Activated gamma-delta T cell treated with Interleukin-2 at 50 U/mL for 16 hours (primary cell): ENCODE measurements at regions not wholly inside any gene's neighbourhood (a gene's known extent, or its start where the extent isn't known, plus 50 kb on each side); places are given as distances from the start of the nearest gene placed in this dataset.
"Not testable (repeated sequence)": the region's sequence is repeated elsewhere in the genome, so short reads cannot be mapped to it uniquely, and the experiment has no call there.

Source experiments
- DNase-seq: peaks from one replicate; pipeline ENCODE4 v3.0.0-alpha.2; 2020

DNA sequence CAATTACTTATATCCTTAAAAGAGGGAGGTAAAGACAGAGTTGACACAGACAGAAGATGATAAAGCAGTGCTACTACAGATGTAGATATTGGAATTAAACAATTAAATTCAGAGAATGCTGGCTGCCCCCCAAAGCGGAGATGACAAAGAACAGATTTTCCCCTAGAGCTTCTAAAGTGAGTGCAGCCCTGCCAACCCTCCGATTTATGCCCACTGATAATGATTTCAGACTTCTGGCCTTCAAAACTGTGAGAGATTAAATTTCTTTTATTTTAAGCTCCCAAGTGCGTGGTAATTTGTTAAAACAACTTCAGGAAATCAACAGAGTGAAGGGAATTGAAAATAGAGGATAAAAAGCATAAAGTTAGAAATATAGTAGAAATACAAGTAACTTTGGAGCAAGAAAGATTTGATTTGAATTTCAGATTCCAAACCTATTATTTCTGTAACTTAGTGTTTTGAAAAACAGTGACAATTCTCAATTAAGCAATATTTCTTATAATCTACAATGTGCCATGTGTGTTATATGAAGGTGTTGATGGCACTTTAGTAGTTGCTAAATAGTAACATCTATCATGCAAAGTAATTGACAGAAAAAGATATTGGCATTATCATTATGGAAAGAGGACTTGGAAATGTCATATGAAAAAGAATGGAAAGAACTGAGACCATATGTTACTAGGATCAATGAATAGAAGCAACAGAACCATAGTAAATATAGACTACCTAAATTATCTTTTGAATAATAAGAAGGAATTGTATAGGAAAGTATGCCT lies 946.4 kb upstream of the PTPRD start:
- no peak for DNase-seq

DNA sequence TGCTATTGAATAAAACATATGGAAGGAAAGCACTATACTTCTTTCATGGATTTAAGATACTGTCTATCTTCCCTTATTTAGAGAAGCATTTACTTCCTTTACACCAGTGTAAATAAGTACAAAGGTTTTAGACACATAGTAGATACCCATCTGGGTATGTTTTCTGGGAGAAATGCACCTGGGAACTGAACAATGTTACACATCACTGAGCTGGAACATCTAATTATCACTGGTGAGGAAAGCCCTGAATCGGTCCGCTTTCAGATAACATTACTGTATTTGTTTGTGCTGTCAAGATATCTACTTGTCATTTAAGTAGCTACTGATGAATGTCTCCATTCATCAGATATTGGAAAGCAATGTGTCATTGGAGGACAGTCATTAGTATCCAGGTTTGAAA lies 964.7 kb upstream of the PTPRD start:
- DNase-seq: no peak

DNA sequence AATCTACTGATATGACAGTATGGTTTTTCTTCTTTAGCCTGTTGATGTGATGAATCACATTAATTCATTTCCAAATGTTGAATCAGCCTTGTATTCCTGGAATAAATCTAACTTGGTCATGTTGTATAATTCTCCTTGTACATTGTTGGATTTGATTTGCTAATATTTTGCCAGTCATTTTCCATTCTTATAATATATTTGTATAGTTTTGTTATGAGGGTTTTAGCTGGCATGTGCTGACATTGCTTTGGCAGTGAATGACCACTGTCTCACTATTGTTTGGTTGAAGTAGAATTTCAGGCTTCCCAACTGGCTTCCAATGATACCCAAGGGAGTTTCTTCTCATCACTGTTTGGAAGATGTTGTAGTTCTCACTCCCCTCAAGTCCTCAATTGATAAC lies 983.0 kb upstream of the PTPRD start:
- DNase-seq: no peak

DNA sequence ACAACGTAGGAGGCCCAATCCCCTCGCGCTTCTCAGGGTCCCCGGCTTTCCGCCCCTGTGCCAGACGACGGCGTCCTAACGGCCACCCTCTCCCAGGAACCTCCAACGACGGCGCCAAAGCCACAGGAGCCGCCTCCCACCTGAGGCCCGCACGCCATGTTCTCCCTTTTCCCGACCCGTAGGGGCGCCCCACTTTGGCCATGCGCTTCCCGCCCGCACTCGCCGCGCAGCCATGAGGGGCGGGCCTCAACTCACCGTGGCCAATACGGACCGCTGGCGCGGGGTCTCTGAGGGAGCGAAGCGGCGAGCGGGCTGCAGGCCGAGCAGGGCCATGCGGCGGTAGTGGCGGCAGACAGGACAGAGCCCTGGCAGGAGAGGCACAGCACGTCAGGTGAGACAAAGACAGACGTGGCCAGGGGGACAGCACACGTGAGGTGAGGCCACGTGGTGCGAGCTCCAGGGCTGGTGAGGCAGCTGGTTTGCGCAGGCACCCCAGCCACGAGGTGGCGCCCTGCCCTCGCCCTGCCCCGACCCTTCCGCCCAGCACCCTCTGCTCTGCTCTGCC lies 1005.5 kb upstream of the PTPRD start:
- DNase-seq: no peak

DNA sequence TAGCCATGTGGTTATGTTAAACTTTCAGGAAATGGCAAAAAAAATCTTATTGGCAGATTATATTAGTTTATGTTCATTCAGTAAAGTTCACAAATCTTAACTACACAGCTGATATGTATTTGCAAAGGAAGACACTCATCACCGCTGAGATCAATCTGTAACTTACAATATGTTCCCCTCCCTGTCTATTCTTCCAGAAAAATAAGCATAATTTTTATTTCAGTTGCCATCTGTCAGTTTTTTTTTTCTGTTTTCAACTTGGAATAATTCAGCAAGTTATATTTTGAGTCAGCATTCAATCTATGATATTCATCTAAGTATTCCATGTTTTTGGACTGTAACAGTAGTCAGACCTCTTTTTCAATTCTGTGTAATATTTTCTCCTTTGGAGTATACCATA lies 1019.9 kb upstream of the PTPRD start:
- DNase-seq: no peak

DNA sequence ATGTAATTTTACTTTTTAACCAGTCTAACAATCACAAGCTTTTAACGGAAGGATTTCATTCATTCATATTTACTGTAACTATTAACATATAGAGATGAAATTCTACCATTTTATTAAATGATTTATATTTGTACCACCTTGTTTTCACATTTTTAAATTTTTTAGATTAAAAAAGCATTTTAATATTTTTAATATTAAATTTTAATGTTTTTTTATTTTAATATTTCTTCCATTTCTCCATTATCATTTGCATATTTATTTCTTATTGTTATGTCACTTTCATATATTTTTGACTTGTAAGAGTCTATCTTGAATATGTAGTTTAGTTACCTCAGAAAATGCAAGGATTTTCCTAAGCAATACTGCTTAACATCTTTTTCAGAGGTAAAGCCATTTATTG lies 1034.0 kb upstream of the PTPRD start:
- no peak for DNase-seq

DNA sequence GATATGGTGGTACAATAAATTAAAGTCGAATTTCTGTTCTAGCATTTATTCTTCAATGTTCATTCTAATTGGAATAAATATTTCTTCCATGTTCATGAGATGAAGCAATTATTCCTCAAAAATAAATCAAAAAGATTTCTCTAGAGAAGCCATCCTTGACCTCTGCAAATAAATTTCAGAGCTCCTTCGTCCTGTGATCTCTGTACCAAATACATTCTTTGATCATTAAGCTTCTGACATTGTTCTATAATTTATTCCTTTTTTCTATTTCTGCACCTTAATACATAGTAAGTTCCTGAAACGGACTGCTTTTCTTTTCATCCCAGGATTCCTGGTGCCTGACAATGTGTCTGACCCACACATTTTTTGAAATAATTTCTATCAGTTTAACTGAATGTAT lies 1039.3 kb upstream of the TYRP1 start:
- DNase-seq: no peak

DNA sequence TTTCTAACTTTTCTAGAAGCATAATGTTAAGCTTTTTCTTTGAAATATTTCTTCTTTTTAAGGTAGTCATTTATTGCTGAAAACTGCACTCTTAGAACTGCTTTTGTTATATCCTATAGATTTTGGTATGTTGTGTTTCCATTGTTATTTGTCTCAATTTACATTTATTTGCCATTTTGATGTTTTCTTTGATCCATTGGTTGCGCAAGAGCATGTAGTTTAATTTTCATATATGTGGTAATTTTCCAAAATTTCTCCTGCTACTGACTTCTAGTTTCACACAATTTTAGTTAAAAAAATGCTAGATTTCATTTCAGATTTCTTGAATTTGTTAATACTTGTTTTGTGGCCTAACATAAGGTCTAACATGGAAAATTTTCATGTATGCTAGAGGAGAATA lies 1029.3 kb upstream of the TYRP1 start:
- no peak for DNase-seq

DNA sequence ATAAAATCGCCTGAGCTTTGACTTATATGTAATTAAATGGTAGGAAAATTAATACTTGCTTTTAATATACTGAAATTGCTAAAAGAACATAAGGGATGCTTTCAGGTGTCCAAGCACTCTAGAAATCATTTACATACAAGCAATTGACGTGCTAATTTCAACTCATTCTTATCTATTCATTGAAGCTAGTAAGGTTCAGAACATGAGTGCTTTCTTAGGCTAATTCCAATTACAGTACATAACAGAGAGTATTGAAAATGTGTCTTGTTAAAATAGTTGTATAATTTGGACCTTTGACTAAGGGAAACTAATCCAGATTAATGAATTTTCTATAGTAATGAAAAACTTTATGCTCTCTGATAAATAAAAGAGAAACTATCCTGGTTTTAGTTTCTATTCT lies 1016.4 kb upstream of the TYRP1 start:
- DNase-seq: no peak

DNA sequence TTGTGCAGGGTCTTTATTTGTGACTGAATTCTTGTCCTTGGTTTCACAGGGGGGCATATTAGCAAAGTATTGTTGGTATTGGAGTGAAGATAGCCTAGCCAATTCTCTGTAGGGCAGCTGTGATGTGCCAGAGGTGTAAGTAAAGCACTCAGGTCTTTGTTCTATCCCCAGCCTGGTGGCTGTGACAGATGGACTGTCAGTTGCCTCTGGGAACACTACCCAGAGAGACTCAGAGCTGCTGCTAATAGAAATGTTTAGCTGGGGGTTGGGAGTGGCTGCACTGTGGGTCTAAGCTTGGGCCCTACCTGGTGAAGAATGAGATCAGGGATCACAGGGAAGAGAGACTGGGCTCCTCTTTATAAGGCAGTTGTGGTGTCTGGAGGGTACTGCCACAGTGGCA lies 1006.5 kb upstream of the TYRP1 start:
- no peak for DNase-seq

DNA sequence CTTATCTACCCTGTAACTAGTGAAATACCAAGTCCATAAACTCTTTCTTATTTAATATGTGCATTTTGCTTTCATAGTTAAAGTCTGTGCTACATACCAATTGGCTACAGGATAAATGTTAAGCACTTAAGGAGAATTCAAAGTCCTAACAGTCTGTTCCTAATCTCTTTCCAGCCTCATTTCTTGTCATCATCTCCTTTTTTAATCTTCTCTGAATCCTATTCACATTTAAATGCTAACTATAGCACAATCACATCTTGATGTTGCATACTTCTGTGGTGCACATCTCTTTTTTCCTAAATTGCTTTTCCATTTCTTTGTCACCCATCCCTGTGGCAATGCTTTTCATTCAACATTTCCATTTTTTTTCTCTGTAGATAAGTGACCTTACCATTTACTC lies 996.1 kb upstream of the TYRP1 start:
- DNase-seq: no peak

DNA sequence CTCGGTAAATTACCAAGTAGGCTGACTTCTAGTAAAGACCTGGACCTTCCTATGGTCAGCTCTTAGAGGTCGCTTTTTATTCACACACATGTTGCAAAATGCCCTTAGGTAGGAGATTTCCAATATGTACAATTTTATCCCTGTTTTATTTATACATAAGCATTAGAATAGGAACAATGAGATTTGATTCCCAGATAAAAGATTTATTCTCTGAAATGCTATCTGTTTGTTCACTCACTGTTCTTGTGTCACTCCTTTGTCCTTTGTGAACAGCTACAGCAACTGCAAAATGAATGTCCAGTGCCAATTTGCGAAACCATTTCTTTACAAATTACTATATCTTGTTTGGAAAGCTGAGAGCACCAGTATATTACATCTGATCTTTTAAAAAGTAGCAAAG lies 991.5 kb upstream of the TYRP1 start:
- no peak for DNase-seq

DNA sequence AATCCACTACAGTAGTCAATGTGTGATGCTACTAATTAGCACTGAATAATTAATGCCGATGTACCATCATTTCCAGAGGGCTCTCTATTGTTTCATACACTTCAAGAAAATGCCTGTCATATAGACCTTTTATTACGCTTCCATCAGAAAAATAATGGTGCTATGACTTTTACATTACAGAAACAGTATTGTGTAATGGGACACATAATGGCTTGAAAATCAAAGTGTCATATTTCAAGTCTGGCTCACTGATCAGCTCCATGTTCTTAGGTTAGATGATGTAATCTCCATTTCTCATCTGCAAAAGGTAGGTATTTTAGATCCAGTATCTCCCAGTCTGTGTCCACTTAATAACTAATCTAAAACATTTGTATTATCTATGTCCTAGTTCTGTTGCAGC lies 990.6 kb upstream of the TYRP1 start:
- no peak for DNase-seq

DNA sequence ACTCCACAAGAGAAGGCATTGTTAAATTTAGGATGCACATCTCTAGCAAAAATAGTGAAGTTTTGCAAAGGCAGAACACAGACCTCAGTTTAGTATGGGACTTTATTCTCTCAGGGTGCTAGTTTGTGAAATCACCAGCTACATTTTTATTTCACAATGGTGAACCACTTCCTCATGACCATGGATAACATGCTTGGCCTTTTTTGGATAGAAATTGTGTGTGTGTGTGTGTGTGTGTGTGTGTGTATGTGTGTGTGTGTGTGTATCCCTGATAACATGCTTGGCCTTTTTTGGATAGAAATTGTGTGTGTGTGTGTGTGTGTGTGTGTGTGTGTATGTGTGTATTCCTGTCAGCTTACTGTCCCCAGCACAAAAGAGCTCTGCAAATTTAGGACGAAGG lies 989.0 kb upstream of the TYRP1 start:
- not testable (repeated sequence) for DNase-seq

DNA sequence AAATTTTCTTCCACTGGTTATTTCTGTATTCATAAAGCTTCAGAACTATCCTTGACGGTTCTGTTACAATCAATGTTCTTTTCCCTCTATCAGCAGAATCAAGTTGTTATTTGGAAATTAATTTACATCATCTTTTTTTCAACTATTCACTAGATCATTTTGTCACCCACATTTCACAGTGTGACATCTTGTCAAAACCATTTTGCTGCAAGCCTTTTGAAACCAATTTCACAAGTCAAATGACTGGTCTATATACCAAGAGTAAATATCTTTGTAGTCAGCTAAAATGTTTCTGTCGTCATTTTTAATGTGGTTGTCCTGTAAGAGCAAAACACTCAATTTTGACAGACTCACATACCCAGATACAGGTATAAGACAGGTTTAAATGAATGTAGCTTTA lies 984.3 kb upstream of the TYRP1 start:
- DNase-seq: no peak

DNA sequence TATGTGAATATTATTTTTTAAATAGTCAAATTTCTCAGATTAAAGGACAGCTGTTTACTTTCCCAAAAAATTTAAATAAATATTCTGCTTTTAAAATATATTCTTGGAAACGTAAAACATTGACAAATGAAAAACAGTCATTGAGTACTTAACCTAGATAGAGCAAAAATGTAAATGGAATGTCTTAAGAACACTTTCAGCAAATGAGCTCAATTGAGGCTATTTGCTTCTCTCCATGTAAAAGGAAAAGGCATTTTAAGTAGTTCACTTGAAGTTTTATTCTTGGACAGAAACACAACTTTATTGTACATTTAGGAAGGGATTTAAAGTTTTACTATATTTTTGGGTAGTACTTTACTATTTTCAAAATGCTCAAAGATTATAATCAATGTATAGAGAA lies 983.6 kb upstream of the TYRP1 start:
- DNase-seq: no peak

DNA sequence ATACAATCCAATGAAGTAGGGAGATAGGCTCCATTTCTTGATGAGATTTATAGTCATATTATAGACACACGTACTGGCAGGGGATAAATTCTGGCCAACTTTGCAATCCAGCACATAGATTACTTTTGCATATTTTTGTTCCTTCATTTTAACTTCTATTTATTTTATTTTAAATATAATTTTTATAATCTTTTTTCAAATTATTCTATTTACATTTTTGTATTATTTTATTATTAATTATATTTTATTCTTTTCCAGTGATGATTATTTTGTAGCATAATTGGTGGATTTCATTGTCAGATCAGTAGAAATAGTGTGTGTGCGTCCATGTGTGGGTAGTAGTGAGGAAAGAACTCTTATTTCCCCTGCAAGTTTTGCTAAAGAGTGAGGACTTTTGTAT lies 980.1 kb upstream of the TYRP1 start:
- DNase-seq: no peak

DNA sequence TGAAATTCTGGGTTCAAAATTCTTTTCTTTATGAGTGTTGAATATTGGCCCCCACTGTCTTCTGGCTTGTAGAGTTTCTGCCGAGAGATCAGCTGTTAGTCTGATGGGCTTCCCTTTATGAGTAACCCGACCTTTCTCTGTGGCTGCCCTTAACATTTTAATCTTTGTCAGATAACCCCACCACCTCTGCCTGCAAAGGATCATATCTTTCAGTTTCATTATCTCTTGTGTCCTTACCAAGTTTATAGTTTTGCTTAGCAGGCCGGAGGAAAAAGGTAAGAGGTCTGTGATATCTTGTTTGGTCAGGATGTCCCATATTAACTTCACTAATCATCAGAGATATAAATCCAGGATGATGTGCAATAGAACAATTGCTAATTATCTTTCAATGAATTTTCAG lies 970.2 kb upstream of the TYRP1 start:
- no peak for DNase-seq

DNA sequence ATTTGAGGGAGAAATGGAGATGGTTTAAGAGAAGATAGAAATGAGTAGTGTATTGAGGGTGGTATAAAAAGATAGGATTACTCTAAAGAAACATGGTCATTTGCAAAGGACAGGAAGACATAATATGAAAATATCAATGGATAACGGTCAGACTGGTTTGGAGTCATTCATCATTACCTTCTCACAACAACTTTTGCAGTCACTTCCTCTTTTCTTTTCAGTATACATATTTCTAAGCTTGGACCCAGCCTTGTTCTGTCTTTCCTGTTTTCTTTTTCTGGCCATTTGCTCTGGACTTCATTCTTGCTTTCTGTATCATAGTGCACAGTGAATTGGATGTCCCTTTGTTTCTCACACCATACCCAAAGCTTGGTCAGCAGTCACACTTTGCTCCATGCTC lies 966.5 kb upstream of the TYRP1 start:
- DNase-seq: no peak

DNA sequence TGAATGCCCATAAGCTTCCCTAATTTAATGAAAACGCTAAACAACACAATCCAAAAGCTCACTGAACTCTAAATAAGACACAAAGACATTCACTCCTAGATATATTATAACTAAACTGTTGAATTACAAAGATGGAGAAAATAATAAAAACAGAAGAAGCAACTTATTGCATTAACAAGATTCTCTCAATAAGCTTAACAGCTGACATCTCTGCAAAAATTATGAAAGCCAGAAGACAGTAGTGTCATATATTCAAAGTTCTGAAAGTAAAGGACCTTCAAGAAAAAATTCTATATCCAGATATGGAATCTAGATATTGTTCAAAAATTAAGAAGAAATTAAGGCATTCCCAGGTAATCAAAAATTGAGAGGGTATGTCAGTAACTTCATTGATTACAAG lies 957.8 kb upstream of the TYRP1 start:
- no peak for DNase-seq

DNA sequence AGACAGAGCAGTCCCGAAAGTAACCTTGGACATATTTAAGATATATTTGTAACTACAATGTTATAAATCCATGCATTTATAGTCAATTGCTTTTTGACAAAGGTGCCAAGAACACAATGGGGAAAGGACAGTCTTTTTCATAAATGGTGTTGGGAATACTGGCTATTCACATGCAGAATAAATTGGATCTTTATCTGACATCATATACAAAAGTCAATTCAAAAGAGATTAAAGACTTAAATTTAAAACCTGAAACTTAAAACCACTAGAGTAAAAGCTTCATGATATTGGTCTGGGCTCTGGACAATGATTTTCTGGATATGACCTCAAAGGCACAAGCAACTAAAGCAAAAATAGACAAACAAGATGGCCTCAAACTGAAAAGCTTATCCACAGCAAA lies 950.7 kb upstream of the TYRP1 start:
- DNase-seq: no peak

DNA sequence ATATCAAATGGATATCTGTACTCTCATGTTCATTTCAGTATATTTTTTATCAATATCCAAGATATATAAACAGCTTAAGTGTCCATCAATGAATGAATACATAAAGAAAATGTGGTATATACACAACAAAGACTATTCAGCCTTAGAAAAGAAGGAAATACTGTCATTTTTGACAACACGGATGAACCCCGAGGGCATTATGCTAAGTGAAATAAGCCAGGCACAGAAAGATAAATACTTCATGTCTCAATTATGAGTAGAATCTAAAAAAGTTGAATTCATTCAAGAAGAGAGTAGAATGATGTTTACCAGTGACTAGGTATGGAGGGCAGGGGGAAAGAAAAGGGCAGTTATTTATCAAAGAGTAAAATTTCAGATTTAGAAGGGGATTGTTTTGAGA lies 949.8 kb upstream of the TYRP1 start:
- no peak for DNase-seq

DNA sequence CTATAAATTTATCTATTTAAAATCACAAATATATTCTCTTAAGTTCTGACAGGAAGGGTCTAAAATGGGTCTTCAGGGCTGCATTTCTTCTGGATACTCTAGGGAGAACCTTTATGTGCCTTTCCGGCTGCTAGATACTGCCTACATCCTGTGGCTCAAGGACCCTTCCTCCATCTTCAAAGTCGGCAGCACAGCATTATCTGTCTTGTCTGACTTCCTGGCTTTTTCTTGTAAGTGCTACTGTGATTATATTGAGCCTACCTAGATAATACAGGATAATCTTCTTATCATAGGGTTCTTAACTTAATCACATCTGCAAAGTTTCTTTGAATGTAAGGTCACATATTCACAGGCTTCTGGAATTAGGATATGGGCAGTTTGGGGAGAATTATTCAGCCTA lies 943.8 kb upstream of the TYRP1 start:
- DNase-seq: no peak

DNA sequence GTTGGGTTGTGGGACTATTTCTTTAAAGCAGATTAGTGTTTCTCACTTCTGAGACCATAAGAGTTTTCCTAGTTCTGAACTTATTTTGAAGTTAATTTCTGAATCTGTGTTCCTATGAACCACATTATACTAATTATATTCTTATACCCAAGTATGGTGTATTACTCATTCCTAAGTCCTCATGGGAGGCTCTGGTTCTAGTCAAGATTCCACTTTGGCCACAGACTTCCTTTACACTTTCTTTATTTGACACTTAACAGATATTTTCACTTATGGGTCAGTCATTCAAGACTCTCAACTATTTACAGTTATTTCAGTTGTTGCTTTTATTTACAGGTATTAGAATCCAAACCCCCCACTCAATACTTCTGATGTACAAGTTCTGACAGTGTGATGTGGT lies 937.2 kb upstream of the TYRP1 start:
- no peak for DNase-seq

DNA sequence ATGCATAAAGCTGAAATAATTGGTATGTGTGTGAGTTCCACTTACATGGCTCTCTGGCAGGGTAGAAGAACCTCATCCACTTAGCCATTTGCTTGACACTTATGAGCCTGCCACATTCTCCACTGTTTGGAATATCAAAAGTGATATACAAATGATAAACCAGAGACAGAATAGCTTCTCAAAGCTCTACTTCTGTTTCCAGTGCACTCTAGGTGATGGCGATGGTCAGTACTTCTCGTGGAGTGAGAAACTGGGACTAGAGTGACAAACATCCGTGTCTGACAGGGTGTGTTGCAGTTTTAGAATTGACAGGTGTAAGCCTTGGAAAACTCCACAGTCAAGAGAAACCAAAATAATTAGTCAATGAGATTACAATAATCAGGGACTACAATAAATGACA lies 935.8 kb upstream of the TYRP1 start:
- no peak for DNase-seq
